ELF-1 (cell line): ENCODE measurements at regions not wholly inside any gene's neighbourhood (a gene's known extent, or its start where the extent isn't known, plus 50 kb on each side); places are given as distances from the start of the nearest gene placed in this dataset.

Source experiments
- DNase-seq: peaks from one replicate; pipeline ENCODE4 v3.0.0-alpha.2; 2016; ENCODE audit warnings: low read depth, low spot score

DNA sequence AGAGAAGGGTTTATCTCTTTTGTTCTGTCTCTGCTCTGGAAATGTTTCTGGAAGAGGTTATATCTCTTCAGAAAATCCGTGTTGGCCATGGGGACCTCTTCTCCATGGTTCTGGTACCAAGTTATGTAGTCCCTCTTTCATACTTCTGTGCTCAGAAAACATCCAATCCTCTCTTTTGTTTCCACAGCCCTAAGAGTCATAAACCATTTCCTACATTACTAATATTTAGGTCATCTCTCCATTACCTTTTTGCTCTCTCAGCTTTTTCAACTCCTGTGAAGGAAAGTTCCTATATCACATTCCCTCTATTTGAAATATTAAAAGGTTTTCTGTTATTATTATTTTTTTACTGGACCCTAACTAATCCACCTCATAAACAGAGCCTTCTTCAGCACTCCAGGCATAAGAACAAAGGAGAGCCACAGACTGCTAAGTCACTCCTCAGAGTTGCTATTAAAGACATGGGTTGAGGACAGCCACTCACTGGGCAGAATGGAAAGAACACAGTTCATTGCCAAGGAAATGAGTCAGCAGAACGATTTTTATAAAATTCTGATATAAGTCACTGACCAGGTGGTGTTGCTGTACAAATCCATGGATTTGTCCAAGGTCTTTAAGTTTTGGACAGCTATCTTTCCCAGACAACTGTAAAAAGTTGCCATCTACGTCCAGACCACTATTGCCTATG, 122.4 kb upstream of the NPY2R start:
- no peak for DNase-seq

DNA sequence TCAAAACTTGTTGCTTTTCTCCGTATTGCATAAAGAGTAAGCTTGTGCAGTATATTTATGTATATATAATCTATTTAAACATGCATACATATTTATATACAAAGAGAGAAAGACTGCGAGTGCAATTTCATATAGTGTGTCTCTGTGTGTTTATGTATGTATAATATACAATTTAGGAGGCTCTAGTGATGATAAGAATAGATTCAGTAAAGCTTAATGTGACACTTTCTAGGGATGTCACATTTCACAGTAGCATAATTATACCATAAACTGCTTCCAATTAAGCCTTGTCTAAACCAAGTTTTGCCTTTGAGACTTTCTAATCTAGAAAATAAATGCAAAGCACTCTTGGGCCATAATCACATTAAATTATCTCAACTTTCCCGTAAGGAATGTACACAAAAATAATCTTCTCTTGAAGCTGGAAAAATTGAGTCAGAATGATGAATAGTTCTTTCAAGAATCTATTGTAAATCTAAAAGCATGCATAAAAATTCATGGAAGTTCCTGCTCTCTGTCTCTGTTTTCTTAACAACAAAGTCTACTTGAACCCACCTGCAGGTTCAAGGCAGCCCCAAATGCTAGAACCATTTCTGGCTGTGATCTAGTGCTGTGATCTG, 114.1 kb upstream of the NPY2R start:
- DNase-seq = no peak

DNA sequence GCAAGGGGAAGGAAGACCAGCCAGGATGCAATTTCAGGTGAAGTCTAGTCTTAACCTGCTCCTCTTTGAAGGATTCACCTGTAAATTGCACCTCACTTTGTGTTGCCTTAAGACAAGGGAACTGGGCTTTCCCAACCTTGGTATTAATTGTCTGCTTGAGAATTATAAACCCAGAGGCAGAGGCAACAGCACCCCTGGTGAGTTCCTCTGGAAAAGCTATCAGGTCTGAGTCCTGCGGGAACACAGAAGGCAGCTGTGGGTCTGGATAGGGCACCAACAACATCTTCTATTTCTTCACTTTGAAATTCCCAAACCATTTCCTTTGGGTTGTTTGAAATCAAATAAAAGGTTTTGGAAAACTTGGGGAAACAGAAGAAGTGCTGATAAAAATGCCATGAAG, 109.2 kb upstream of the NPY2R start:
- DNase-seq = no peak

DNA sequence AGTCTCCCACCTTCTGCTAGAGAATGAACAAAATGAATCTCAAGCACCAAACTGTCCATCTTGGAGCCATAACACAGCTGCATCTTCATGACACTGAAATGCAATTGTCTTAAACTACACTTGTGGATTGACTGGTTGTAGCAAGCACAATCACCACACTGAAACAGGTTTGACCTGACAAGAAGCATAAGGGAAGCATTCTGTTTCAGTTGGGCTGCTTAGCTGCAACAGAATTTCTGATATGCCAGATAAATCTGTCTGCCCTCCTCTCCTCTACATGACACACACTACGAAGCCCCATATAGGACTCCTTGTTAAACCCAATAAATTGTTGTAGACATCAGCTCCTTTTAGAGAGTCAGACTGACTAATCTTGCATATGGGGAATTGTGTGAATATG, 101.8 kb upstream of the NPY2R start:
- no peak for DNase-seq

DNA sequence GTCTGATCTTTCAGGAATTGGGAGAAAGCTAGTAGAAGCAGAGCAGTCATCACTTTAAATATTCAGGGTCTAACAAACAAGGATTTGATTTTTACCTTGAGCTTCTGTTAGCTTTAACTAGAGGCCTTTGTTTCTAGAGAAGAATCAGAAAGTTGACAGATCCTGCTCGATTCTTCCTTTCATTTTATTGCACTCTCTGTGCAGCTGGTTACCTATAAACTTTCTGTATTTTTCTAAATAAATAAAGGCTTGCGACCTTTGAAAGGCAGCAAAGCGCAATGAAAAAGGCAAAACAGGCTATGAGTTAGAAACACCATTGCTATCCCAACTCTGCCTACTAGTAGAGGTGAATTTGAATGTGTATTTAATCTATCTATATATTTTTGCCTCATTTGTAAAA, 101.4 kb upstream of the NPY2R start:
- DNase-seq = no peak

DNA sequence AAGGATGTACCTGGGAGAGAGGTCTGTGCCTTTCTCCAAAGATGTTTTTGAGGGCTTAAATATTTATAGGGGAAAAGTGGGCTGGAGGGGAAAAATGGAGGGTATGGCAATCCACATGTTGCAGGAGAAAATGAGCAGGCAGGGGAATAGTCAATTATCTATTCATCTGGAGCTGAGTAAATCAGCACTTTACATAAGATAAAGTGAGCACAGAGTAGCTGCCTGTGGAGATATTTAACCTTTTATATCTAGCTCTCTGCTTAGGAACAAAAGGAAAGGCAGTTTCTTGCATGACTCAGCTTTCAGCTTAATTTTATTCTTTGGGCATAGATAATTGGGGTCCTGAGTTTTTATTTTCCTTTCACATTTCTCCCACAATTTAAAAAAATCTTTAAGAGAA, 93.6 kb upstream of the NPY2R start:
- no peak for DNase-seq

DNA sequence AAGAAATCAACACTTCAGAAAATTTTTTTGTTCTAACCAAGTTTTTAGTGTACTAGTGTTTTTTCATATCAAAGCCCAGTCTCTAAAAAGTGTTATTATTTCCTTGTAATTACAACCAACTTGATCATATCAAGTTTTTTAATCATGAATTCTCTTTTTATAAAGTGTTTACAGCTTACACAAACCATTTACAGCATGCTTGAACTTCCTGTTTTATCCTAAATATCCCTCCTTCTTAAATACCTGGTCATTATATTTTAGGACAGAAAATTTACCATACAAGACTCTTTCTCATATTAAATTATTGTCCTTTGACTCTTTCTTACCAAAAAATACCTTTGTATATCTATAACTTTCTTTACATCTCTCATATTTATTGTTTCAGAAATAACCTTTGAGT, 89.4 kb upstream of the NPY2R start:
- DNase-seq = no peak

DNA sequence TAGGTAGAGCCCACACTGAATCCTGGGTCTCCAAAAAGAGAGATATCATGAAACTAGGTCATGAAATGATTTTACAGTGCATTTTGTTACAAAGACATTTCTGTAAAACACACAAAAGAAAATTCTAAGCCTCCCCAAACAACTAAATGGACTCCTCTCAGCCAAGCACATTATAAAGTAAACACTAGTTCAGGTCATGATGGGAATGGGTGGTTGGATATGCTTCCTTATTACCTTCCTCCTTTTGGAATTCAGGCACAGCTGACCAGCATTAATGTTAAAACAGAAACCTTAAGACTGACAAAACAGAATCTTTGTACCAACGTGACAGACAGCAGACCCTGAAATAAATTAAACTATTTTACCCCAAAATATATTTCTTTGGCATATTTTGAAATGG, 87.9 kb upstream of the NPY2R start:
- no peak for DNase-seq

DNA sequence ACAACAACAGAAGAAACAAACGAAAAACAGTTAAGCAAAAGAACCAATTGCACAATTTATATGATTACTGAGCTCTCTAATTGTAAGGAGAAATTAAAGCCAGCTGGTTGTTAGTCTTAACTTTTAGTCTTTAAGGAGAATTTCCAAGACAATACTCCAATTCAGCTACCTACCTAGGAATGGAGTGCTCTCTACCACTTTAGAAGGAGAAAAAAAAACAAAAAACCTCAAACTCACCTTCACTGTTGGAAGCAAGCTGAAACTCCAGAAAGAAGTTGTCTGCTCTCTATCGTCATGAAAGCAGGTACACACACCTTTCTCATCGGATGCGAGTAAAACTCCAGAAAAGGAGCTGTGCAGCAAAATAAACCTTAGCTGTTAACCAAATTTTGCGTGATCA, 86.1 kb upstream of the NPY2R start:
- DNase-seq = no peak

DNA sequence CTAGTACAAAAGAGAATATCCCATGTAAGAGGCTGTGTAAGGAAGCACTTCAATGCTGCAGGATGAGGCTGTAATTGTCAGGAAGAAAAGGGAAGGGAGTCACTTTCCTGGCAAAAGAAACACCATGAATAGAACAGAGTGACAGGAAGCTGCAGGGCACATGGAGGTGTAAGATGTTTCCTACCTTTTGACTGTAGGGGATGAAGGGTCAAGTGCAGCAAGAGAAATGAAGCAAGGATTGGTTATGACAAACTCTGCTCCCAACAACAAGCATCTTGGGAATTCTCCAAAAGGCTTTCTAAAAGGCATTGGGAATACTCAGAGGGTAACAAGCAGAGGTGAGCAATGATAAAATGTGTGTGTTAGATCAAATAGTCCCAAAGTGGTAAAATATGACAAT, 74.3 kb upstream of the NPY2R start:
- no peak for DNase-seq

DNA sequence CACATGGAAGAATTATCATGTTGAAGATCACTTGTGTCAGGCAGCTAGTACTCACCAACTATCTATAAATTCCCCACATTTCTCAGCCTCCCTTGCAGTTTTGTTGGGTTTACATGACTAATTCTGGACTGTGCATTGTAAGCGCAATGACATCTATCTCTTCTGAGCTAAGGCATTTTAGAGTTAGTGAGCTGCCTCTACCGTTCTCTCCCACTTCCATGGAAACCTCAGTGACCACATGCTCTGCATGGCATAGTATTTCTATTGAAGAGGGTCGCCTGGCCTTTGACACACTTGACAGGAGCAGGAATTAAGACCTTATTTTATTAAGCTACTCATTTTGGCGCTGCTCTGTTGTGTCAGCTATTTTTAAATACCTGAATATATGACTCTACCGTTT, 67.5 kb upstream of the NPY2R start:
- DNase-seq = no peak

DNA sequence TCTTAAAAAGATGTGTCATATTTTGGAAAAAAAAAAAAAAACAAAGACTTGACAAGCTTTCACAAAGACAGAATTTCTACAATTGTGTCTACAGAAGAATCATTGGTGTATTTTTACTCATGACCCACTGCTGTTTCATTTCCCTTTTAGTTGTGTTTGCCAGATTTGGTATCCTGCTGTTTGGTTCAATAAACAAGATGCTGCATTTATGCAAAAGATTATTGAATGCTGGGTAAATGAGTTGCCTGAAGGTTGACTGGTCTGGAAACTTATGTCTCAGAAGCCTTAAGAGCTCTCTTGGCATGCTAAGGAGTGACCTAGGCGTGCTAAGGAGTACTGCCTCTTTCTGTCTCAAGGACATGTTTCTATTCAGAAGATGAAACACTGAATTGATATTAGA, 64.9 kb upstream of the NPY2R start:
- no peak for DNase-seq
